ENCODE measurements at regions not wholly inside any gene's neighbourhood (a gene's known extent, or its start where the extent isn't known, plus 50 kb on each side); places are given as distances from the start of the nearest gene placed in this dataset.
"Not testable (repeated sequence)": the region's sequence is repeated elsewhere in the genome, so short reads cannot be mapped to it uniquely, and the experiment has no call there.

GRCh38 chr3:139269984-139270383, 73.8 kb upstream of the MRPS22 start:
- ATAC-seq, result no peak
- Histone ChIP-seq H3K27me3 (ENCODE audit: low read length) (no peaks in the 10 kb centered on the region), H3K27ac (ENCODE audit: low read length) (no peak overlapping the region), H3K4me3 (ENCODE audit: low read length) (no peak overlapping the region), H3K9ac (ENCODE audit: low read length) (no peak overlapping the region), H3F3A (ENCODE audit: low read length, unreplicated experiment) (no peaks in the 10 kb centered on the region), H2AFZ (ENCODE audit: low read length) (no peak overlapping the region), H3K79me2 (ENCODE audit: low read length) (no peaks in the 10 kb centered on the region), H3K9me2 (replicated peaks; ENCODE audit: low read length) (no peaks in the 10 kb centered on the region), H3K4me2 (ENCODE audit: low read length) (no peak overlapping the region), H4K20me1 (ENCODE audit: low read length) (no peaks in the 10 kb centered on the region), H3K36me3 (ENCODE audit: low read depth, low read length) (no peaks in the 10 kb centered on the region), H3K9me3 (ENCODE audit: low read length) (no peaks in the 10 kb centered on the region), H3K4me1 (ENCODE audit: insufficient read depth, low read length) (no peaks in the 10 kb centered on the region)
- POLR2A ChIA-PET (ENCODE audit: unreplicated experiment), result no interaction called here
- CTCF ChIA-PET, result no interaction called here
- intact Hi-C loops (cut with micrococcal nuclease), result no loop called here
- no TSS peak for BruUV-seq (replicated peaks)
- no peak for DNase-seq
- no peak for TF ChIP-seq EZH2 (IDR thresholded peaks at IDR 0.05; ENCODE audit: low read length, unreplicated experiment)

- CTCF ChIA-PET; H3K27ac ChIP-seq (ENCODE audit: low read length); ATAC-seq; H2AFZ ChIP-seq (ENCODE audit: low read length); H3K4me3 ChIP-seq (ENCODE audit: low read length); H3K9me2 ChIP-seq (replicated peaks; ENCODE audit: low read length); H3K79me2 ChIP-seq (ENCODE audit: low read length); H3K27me3 ChIP-seq (ENCODE audit: low read length); H3K4me2 ChIP-seq (ENCODE audit: low read length); H3K36me3 ChIP-seq (ENCODE audit: low read depth, low read length); BruUV-seq (replicated peaks); H3K9me3 ChIP-seq (ENCODE audit: low read length); H3K4me1 ChIP-seq (ENCODE audit: insufficient read depth, low read length); H4K20me1 ChIP-seq (ENCODE audit: low read length); DNase-seq; POLR2A ChIA-PET (ENCODE audit: unreplicated experiment); intact Hi-C loops (cut with micrococcal nuclease); H3F3A ChIP-seq (ENCODE audit: low read length, unreplicated experiment); H3K9ac ChIP-seq (ENCODE audit: low read length): not testable (repeated sequence)
These were observed 73.2 kb upstream of the MRPS22 start for GRCh38 chr3:139270652-139271051.

- BruUV-seq (replicated peaks), result no TSS peak
- H3K4me1 ChIP-seq (ENCODE audit: insufficient read depth, low read length), result no peaks in the 10 kb centered on the region
- no peaks in the 10 kb centered on the region for H4K20me1 ChIP-seq (ENCODE audit: low read length)
- no peak overlapping the region for H3K4me3 ChIP-seq (ENCODE audit: low read length)
- H3K9ac ChIP-seq (ENCODE audit: low read length), result no peak overlapping the region
- CTCF ChIA-PET, result no interaction called here
- H3K9me3 ChIP-seq (ENCODE audit: low read length), result no peaks in the 10 kb centered on the region
- H3K79me2 ChIP-seq (ENCODE audit: low read length), result no peaks in the 10 kb centered on the region
- H3K27me3 ChIP-seq (ENCODE audit: low read length), result no peaks in the 10 kb centered on the region
- no peak overlapping the region for H2AFZ ChIP-seq (ENCODE audit: low read length)
- H3K9me2 ChIP-seq (replicated peaks; ENCODE audit: low read length), result no peaks in the 10 kb centered on the region
- DNase-seq (no peak), ATAC-seq (no peak)
- POLR2A ChIA-PET (ENCODE audit: unreplicated experiment), result no interaction called here
- no peaks in the 10 kb centered on the region for H3K36me3 ChIP-seq (ENCODE audit: low read depth, low read length)
- intact Hi-C loops (cut with micrococcal nuclease), result no loop called here
- no peaks in the 10 kb centered on the region for H3F3A ChIP-seq (ENCODE audit: low read length, unreplicated experiment)
- no peak overlapping the region for H3K27ac ChIP-seq (ENCODE audit: low read length)
- TF ChIP-seq EZH2 (IDR thresholded peaks at IDR 0.05; ENCODE audit: low read length, unreplicated experiment) (no peak), EZH2phosphoT487 (IDR thresholded peaks at IDR 0.05; ENCODE audit: borderline replicate concordance, low read length) (no peak), CTCF (conservative IDR thresholded peaks at IDR 0.05; ENCODE audit: low read depth, low read length) (no peak)
- H3K4me2 ChIP-seq (ENCODE audit: low read length), result no peak overlapping the region
These were observed 63.7 kb upstream of the MRPS22 start for GRCh38 chr3:139280027-139280671.

GRCh38 chr3:139281096-139281495, 62.7 kb upstream of the MRPS22 start:
- intact Hi-C loops (cut with micrococcal nuclease), result no loop called here
- Histone ChIP-seq H3K9ac (ENCODE audit: low read length) (no peak overlapping the region), H3K27ac (ENCODE audit: low read length) (no peak overlapping the region), H3K9me2 (replicated peaks; ENCODE audit: low read length) (no peaks in the 10 kb centered on the region), H3K9me3 (ENCODE audit: low read length) (no peaks in the 10 kb centered on the region), H3K27me3 (ENCODE audit: low read length) (no peaks in the 10 kb centered on the region), H4K20me1 (ENCODE audit: low read length) (no peaks in the 10 kb centered on the region), H3K79me2 (ENCODE audit: low read length) (no peaks in the 10 kb centered on the region), H3K36me3 (ENCODE audit: low read depth, low read length) (no peaks in the 10 kb centered on the region), H3K4me3 (ENCODE audit: low read length) (no peak overlapping the region), H2AFZ (ENCODE audit: low read length) (no peak overlapping the region), H3K4me1 (ENCODE audit: insufficient read depth, low read length) (no peaks in the 10 kb centered on the region), H3F3A (ENCODE audit: low read length, unreplicated experiment) (no peaks in the 10 kb centered on the region), H3K4me2 (ENCODE audit: low read length) (no peak overlapping the region)
- BruUV-seq (replicated peaks), result no TSS peak
- POLR2A ChIA-PET (ENCODE audit: unreplicated experiment), result no interaction called here
- TF ChIP-seq EZH2 (IDR thresholded peaks at IDR 0.05; ENCODE audit: low read length, unreplicated experiment), result no peak
- no peak for TF ChIP-seq EZH2phosphoT487 (IDR thresholded peaks at IDR 0.05; ENCODE audit: borderline replicate concordance, low read length)
- TF ChIP-seq CTCF (conservative IDR thresholded peaks at IDR 0.05; ENCODE audit: low read depth, low read length), result no peak
- ATAC-seq (no peak), DNase-seq (no peak)
- CTCF ChIA-PET, result no interaction called here
